Parathyroid adenoma (tissue), 2 donors: ENCODE measurements at regions not wholly inside any gene's neighbourhood (a gene's known extent, or its start where the extent isn't known, plus 50 kb on each side); places are given as distances from the start of the nearest gene placed in this dataset.

Source experiments
- H2AFZ ChIP-seq: fragments of 300-600 bp; sonication (generic); one replicate; pipeline ENCODE4 v1.7.0; 2017; ENCODE audit warnings: antibody characterized with exemption, mild to moderate bottlenecking
- H3K27ac ChIP-seq: fragments of 300-600 bp; sonication (generic); one replicate; pipeline ENCODE4 v1.7.0; 2017
- H3K27me3 ChIP-seq: fragments of 300-600 bp; sonication (generic); one replicate; pipeline ENCODE4 v1.7.0; 2017; ENCODE audit warnings: low read length; ENCODE audit not compliant: control insufficient read depth, insufficient read depth
- H3K36me3 ChIP-seq: fragments of 300-600 bp; sonication (generic); one replicate; pipeline ENCODE4 v1.7.0; 2017; ENCODE audit warnings: low read length; ENCODE audit not compliant: control insufficient read depth, insufficient read depth
- H3K4me1 ChIP-seq: fragments of 300-600 bp; sonication (generic); one replicate; pipeline ENCODE4 v1.7.0; 2017; ENCODE audit warnings: control low read depth
- H3K4me2 ChIP-seq: fragments of 300-600 bp; sonication (generic); one replicate; pipeline ENCODE4 v1.7.0; 2017; ENCODE audit warnings: low read length
- H3K4me3 ChIP-seq: fragments of 300-600 bp; sonication (generic); one replicate; pipeline ENCODE4 v1.7.0; 2017; ENCODE audit warnings: low read depth, low read length
- H3K79me2 ChIP-seq: fragments of 300-600 bp; sonication (generic); one replicate; pipeline ENCODE4 v1.7.0; 2017; ENCODE audit warnings: control low read depth
- H3K9ac ChIP-seq: fragments of 300-600 bp; sonication (generic); one replicate; pipeline ENCODE4 v1.7.0; 2017; ENCODE audit warnings: mild to moderate bottlenecking
- H3K9me3 ChIP-seq: fragments of 300-600 bp; sonication (generic); one replicate; pipeline ENCODE4 v1.7.0; 2017; ENCODE audit warnings: low read length; ENCODE audit not compliant: control insufficient read depth
- TF ChIP-seq, protein P1 (sequence below): fragments of 300-600 bp; sonication (generic); IDR thresholded peaks from one replicate; pipeline ENCODE4 v1.7.0; 2017; ENCODE audit warnings: antibody characterized with exemption, mild to moderate bottlenecking
- donor health status: primary hyperparathyroidism.

DNA sequence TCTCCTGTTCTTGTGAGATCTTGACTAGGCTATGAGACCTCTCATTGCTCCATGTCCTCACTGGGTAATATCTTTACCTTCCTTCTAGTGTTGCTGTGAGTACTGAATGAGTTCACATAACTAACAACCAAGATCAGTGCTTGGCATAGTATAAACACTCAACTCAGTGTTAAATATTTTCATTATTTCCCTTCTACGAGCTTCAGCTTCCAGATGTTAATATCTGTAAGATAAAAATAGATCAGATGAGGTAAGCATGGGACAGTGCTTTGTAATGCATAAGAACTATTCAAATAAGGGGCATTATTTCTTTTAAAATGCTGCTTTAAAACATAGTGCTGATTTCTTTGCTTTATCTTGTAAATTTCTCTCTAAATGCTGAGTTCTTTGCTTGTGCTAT is 130.8 kb downstream of the DIPK2A start:
- Histone ChIP-seq H3K27me3 (no peaks in the 10 kb centered on the region), H3K4me2 (no peak overlapping the region), H3K36me3 (no peaks in the 10 kb centered on the region), H3K9me3 (no peaks in the 10 kb centered on the region), H2AFZ (no peak overlapping the region), H3K4me1 (no peaks in the 10 kb centered on the region), H3K27ac (no peak overlapping the region), H3K79me2 (no peaks in the 10 kb centered on the region), H3K9ac (no peak overlapping the region), H3K4me3 (no peak overlapping the region)
- TF ChIP-seq, protein P1, sequence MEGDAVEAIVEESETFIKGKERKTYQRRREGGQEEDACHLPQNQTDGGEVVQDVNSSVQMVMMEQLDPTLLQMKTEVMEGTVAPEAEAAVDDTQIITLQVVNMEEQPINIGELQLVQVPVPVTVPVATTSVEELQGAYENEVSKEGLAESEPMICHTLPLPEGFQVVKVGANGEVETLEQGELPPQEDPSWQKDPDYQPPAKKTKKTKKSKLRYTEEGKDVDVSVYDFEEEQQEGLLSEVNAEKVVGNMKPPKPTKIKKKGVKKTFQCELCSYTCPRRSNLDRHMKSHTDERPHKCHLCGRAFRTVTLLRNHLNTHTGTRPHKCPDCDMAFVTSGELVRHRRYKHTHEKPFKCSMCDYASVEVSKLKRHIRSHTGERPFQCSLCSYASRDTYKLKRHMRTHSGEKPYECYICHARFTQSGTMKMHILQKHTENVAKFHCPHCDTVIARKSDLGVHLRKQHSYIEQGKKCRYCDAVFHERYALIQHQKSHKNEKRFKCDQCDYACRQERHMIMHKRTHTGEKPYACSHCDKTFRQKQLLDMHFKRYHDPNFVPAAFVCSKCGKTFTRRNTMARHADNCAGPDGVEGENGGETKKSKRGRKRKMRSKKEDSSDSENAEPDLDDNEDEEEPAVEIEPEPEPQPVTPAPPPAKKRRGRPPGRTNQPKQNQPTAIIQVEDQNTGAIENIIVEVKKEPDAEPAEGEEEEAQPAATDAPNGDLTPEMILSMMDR = no peak

GRCh38 chr3:144104186-144104585 is 132.6 kb downstream of the DIPK2A start:
- Histone ChIP-seq H3K4me2 (no peak overlapping the region), H3K4me3 (no peak overlapping the region), H3K79me2 (no peaks in the 10 kb centered on the region), H3K4me1 (no peaks in the 10 kb centered on the region), H3K36me3 (no peaks in the 10 kb centered on the region), H3K9me3 (no peaks in the 10 kb centered on the region), H3K27me3 (no peaks in the 10 kb centered on the region), H2AFZ (no peak overlapping the region), H3K27ac (no peak overlapping the region), H3K9ac (no peak overlapping the region)
- TF ChIP-seq, protein P1 = no peak

- Histone ChIP-seq H3K79me2 (no peaks in the 10 kb centered on the region), H3K4me1 (no peaks in the 10 kb centered on the region), H3K9ac (no peak overlapping the region), H3K36me3 (no peaks in the 10 kb centered on the region), H3K27me3 (no peaks in the 10 kb centered on the region), H3K9me3 (no peaks in the 10 kb centered on the region), H3K4me2 (no peak overlapping the region), H3K4me3 (no peak overlapping the region), H2AFZ (no peak overlapping the region), H3K27ac (no peak overlapping the region)
- TF ChIP-seq, protein P1 = no peak
These were observed 133.1 kb downstream of the DIPK2A start for GRCh38 chr3:144104679-144105078.

GRCh38 chr3:144105542-144105941 is 133.9 kb downstream of the DIPK2A start:
- Histone ChIP-seq H3K4me2 (no peak overlapping the region), H3K9ac (no peak overlapping the region), H3K27me3 (no peaks in the 10 kb centered on the region), H3K4me1 (no peaks in the 10 kb centered on the region), H3K4me3 (no peak overlapping the region), H3K79me2 (no peaks in the 10 kb centered on the region), H3K27ac (no peak overlapping the region), H3K36me3 (no peaks in the 10 kb centered on the region), H3K9me3 (no peaks in the 10 kb centered on the region), H2AFZ (no peak overlapping the region)
- TF ChIP-seq, protein P1 = no peak

DNA sequence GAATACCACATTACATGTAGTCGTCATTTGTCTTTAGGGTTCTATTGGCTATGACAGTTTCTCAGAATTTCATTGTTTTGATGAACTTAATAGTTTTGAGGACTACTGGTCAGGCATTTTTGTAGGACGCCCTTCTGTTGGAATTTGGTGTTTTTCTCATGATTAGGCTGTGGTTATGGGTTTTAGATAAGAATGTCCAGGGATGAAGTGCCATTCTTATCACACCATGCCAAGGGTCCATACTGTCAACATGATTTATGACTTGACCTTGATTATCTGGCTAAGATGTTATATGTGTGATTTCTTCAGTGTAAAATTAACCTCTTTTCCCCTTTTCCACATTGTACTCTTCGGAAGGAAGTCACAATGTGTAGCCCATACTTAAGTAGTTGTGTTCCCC is 135.3 kb downstream of the DIPK2A start:
- Histone ChIP-seq H3K4me3 (no peak overlapping the region), H3K36me3 (no peaks in the 10 kb centered on the region), H2AFZ (no peak overlapping the region), H3K9me3 (no peaks in the 10 kb centered on the region), H3K9ac (no peak overlapping the region), H3K4me2 (no peak overlapping the region), H3K27ac (no peak overlapping the region), H3K79me2 (no peaks in the 10 kb centered on the region), H3K27me3 (no peaks in the 10 kb centered on the region), H3K4me1 (no peaks in the 10 kb centered on the region)
- TF ChIP-seq, protein P1 = no peak
